HG03139 (cell line): ENCODE measurements at regions not wholly inside any gene's neighbourhood (a gene's known extent, or its start where the extent isn't known, plus 50 kb on each side); places are given as distances from the start of the nearest gene placed in this dataset.

Source experiments
- ATAC-seq: cut with Tn5 transposase; IDR thresholded peaks from one replicate; pipeline ENCODE4 v1.9.1; 2021; ENCODE audit not compliant: unreplicated experiment

GRCh38 chr9:2311920-2312319 is 296.8 kb downstream of the SMARCA2 start:
- no peak for ATAC-seq

GRCh38 chr9:2313512-2313911 is 298.4 kb downstream of the SMARCA2 start:
- ATAC-seq = no peak

- ATAC-seq = no peak
Measured at GRCh38 chr9:2317591-2317990, 302.4 kb downstream of the SMARCA2 start.

GRCh38 chr9:2319421-2319820 is 302.2 kb upstream of the VLDLR start:
- ATAC-seq = no peak

GRCh38 chr9:2320114-2320513 is 301.5 kb upstream of the VLDLR start:
- no peak for ATAC-seq

GRCh38 chr9:2320632-2321031 is 301.0 kb upstream of the VLDLR start:
- ATAC-seq = no peak

GRCh38 chr9:2321523-2322148 is 300.0 kb upstream of the VLDLR start:
- no peak for ATAC-seq

- ATAC-seq = no peak
Measured at GRCh38 chr9:2324742-2325141, 296.8 kb upstream of the VLDLR start.

- ATAC-seq = no peak
Measured at GRCh38 chr9:2332663-2333062, 288.9 kb upstream of the VLDLR start.

- no peak for ATAC-seq
Measured at GRCh38 chr9:2335260-2335659, 286.3 kb upstream of the VLDLR start.

GRCh38 chr9:2336055-2336454 is 285.5 kb upstream of the VLDLR start:
- ATAC-seq = no peak

GRCh38 chr9:2337131-2337530 is 284.5 kb upstream of the VLDLR start:
- no peak for ATAC-seq

- ATAC-seq = no peak
Measured at GRCh38 chr9:2337627-2338026, 284.0 kb upstream of the VLDLR start.

GRCh38 chr9:2338777-2339365 is 282.7 kb upstream of the VLDLR start:
- no peak for ATAC-seq

- ATAC-seq = no peak
Measured at GRCh38 chr9:2339416-2339815, 282.2 kb upstream of the VLDLR start.

- no peak for ATAC-seq
Measured at GRCh38 chr9:2340046-2340760, 281.4 kb upstream of the VLDLR start.

GRCh38 chr9:2341126-2341525 is 280.5 kb upstream of the VLDLR start:
- no peak for ATAC-seq

GRCh38 chr9:2341956-2342355 is 279.6 kb upstream of the VLDLR start:
- no peak for ATAC-seq

- no peak for ATAC-seq
Measured at GRCh38 chr9:2343756-2344155, 277.8 kb upstream of the VLDLR start.

- ATAC-seq = no peak
Measured at GRCh38 chr9:2344436-2344835, 277.2 kb upstream of the VLDLR start.

- ATAC-seq = no peak
Measured at GRCh38 chr9:2345013-2345412, 276.6 kb upstream of the VLDLR start.

GRCh38 chr9:2346277-2346913 is 275.2 kb upstream of the VLDLR start:
- ATAC-seq = no peak
